Stimulated activated naive B cell treated with anti-CD40 and anti-IgM and Interleukin-4, amounts not matched to agents 10 μg/mL and 1 μg/mL and 100 μg/mL, for 72 hours (primary cell): ENCODE measurements at regions not wholly inside any gene's neighbourhood (a gene's known extent, or its start where the extent isn't known, plus 50 kb on each side); places are given as distances from the start of the nearest gene placed in this dataset.

Source experiments
- ATAC-seq, 2 donors: fragments of 150-1000 bp; cut with Tn5 transposase; replicated peaks; 2 replicates each; pipeline ENCODE4 v1.10.0; 2021; ENCODE audit warnings: moderate library complexity in 1 of 2
- DNase-seq: peaks from one replicate; pipeline ENCODE4 v3.0.0; 2021
- H3K27ac Mint-ChIP-seq: one replicate; pipeline ENCODE4 v1.8.0; 2022; ENCODE audit warnings: mild to moderate bottlenecking, mixed read lengths
- H3K27me3 Mint-ChIP-seq, 2 donors: one replicate each; pipeline ENCODE4 v1.8.0; 2022; ENCODE audit warnings: mixed read lengths in 2 of 2
- H3K36me3 Mint-ChIP-seq, 2 donors: one replicate each; pipeline ENCODE4 v1.8.0; 2022; ENCODE audit warnings: mixed read lengths in 2 of 2, mild to moderate bottlenecking in 1 of 2
- H3K4me1 Mint-ChIP-seq, 2 donors: one replicate each; pipeline ENCODE4 v1.8.0; 2022; ENCODE audit warnings: mixed read lengths in 2 of 2, mild to moderate bottlenecking in 1 of 2
- H3K4me3 Mint-ChIP-seq, 2 donors: one replicate each; pipeline ENCODE4 v1.8.0; 2022; ENCODE audit warnings: mild to moderate bottlenecking in 2 of 2, mixed read lengths in 2 of 2, moderate library complexity in 1 of 2
- H3K9me3 Mint-ChIP-seq, 2 donors: one replicate each; pipeline ENCODE4 v1.8.0; 2022; ENCODE audit warnings: mixed read lengths in 2 of 2, mild to moderate bottlenecking in 1 of 2

DNA sequence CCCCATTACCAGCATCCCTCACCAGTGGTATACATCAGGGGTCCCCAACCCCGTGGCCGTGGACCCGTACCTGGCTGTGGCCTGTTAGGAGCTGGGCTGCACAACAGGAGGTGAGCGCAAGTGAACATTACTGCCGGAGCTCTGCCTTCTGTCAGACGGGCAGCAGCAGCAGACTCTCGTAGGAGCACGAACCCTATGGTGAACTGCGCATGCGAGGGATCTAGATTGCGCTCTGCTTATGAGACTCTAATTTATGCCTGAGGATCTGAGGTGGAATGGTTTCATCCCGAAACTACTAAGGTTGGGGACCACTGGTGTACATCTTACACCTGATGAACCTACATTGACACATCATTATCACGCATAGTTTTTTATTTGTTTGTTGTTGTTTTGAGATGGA lies 52.8 kb upstream of the DHX15 start:
- Mint-ChIP-seq H3K4me1 (no peaks in the 10 kb centered on the region), H3K4me3 (no peak overlapping the region), H3K9me3 (no peaks in the 10 kb centered on the region), H3K27ac (no peak overlapping the region), H3K27me3 (peaks cover 14 to 20% of the 10 kb centered on the region in 2 donors), H3K36me3 (no peaks in the 10 kb centered on the region)
- DNase-seq (no peak), ATAC-seq (no peak)

DNA sequence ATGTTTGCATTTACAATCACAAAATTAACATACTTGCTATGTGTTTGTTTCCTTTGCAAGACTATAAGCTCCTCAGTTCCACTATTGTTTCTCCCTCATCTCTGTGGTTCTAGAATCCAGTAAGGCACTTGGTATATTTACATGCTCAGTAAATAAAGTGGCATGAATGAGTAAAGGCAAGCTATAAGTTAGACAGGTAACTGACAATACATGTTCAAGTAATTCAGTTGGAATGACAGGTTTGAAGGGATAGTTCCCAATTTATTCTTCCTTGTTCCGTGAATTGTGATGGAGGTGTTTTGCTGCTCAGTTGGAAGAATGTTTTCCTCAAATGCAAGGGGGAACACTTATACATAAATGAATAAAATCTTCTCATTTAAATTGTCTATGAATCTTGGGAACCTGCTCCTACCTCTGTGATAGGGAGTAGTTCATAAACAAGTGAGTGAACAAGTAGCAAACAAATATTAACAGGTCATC lies 54.1 kb upstream of the DHX15 start:
- ATAC-seq, result no peak
- peaks cover 18 to 20% of the 10 kb centered on the region in 2 donors for H3K27me3 Mint-ChIP-seq
- H3K36me3 Mint-ChIP-seq, result no peaks in the 10 kb centered on the region
- no peak overlapping the region for H3K4me3 Mint-ChIP-seq
- H3K9me3 Mint-ChIP-seq, result no peaks in the 10 kb centered on the region
- no peak overlapping the region for H3K27ac Mint-ChIP-seq
- no peak for DNase-seq
- no peaks in the 10 kb centered on the region for H3K4me1 Mint-ChIP-seq

DNA sequence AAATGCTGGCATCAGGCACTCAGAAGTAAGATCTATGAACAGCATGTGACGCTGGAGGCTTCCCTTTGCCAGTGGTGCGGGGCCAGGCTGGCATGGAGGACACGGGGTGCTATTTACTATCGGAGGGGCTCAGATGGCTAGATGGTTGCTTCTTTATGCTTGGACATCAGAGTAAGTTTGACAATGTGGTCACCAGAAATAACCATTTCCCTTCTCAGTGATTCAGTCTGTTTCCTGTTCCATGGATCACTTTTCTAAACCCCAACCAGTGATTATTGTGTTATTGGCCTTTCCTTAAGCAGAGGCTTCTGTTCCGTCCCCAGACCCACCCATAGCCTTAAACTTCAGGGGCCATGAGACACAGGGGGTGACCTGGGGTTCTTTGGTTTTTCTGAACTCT lies 55.4 kb upstream of the DHX15 start:
- ATAC-seq (no peak), DNase-seq (no peak)
- peaks cover 23 to 28% of the 10 kb centered on the region in 2 donors for H3K27me3 Mint-ChIP-seq
- H3K27ac Mint-ChIP-seq, result no peak overlapping the region
- no peaks in the 10 kb centered on the region for H3K9me3 Mint-ChIP-seq
- no peaks in the 10 kb centered on the region for H3K4me1 Mint-ChIP-seq
- H3K4me3 Mint-ChIP-seq, result no peak overlapping the region
- H3K36me3 Mint-ChIP-seq, result no peaks in the 10 kb centered on the region

DNA sequence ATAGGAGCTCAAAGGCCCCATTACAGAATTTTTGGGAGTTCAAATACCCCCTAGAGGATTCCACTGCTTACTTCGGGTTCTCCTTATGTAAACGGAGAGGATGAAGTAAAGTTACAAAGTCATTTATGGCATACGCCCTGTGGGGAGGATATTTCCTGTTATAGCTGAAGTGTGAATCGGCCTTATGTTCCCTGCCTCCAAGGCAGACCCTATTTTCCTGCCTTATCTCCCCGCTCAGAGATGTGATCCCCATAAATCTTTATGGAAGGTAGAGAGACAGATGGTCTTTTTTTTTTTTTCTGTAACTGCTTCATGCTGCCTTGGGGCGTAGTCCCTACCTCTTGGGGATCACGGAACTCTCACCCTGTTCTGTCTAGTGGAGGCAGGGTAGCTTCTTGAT lies 56.0 kb upstream of the DHX15 start:
- Mint-ChIP-seq H3K27me3 (peaks cover 23 to 28% of the 10 kb centered on the region in 2 donors), H3K4me3 (no peak overlapping the region), H3K4me1 (no peaks in the 10 kb centered on the region), H3K36me3 (no peaks in the 10 kb centered on the region), H3K27ac (no peak overlapping the region), H3K9me3 (no peaks in the 10 kb centered on the region)
- DNase-seq (no peak), ATAC-seq (no peak)

DNA sequence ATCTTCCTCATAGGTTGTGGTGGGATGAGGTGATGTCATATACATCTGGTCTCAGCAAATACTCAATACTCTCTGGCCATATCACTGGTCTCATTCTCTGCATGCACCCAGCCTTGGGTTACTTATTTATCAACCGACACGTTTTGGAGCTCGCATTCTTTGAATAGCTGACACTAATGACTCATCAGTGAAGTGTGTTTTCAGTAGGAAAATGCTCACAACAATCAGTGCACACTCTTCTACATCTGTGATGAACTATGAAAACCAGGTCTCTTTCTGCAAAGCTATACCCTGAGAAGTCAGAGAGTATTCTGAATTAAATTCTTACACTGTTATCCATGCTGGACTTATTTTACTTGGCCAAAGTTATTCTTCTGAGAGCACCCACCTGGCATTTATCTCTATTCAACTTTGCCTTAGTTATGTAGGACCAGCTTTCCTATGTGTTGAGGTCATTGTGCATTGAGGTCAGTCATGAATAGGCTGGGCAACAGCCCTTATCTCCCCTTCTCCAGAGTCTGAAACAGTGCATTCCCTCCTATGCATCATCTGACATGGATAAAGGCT lies 58.7 kb upstream of the DHX15 start:
- no peak overlapping the region for H3K4me3 Mint-ChIP-seq
- H3K27me3 Mint-ChIP-seq, result peaks cover 30 to 41% of the 10 kb centered on the region in 2 donors
- no peaks in the 10 kb centered on the region for H3K4me1 Mint-ChIP-seq
- no peak for DNase-seq
- no peak overlapping the region for H3K27ac Mint-ChIP-seq
- no peak for ATAC-seq
- no peaks in the 10 kb centered on the region for H3K9me3 Mint-ChIP-seq
- H3K36me3 Mint-ChIP-seq, result no peaks in the 10 kb centered on the region

DNA sequence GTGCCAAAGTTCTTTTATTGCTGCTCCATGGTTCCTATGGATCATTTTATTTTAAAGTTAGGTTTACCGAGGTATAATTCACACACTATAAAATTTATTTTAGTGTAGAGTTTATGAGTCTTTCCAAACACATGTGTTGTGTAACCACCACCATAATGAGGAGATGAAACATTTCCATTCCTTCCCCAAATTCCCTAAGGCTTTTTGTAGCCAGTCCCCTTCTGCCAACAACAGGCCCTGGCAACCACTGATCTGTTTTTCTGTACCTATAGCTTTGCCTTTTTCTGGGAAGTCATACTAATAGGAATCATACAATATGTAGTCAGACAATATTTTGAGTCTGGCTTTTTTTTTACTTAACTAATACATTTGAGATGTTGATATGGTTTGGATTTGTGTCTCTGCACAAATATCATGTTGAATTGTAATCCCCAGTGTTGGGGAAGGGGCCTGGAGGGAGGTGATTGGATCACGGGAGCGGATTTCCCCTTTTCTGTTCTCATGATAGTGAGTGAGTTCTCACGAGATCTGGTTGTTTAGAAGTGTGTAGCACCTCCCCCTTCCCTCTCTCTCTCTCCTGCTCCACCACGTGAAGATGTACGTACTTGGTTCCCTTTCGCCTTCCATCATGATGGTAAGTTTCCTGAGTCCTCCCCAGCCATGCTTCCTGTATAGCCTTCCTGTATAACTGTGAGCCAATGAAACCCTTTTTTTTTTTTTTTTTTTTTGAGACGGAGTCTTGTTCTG lies 59.6 kb upstream of the DHX15 start:
- no peak for ATAC-seq
- no peak overlapping the region for H3K27ac Mint-ChIP-seq

DNA sequence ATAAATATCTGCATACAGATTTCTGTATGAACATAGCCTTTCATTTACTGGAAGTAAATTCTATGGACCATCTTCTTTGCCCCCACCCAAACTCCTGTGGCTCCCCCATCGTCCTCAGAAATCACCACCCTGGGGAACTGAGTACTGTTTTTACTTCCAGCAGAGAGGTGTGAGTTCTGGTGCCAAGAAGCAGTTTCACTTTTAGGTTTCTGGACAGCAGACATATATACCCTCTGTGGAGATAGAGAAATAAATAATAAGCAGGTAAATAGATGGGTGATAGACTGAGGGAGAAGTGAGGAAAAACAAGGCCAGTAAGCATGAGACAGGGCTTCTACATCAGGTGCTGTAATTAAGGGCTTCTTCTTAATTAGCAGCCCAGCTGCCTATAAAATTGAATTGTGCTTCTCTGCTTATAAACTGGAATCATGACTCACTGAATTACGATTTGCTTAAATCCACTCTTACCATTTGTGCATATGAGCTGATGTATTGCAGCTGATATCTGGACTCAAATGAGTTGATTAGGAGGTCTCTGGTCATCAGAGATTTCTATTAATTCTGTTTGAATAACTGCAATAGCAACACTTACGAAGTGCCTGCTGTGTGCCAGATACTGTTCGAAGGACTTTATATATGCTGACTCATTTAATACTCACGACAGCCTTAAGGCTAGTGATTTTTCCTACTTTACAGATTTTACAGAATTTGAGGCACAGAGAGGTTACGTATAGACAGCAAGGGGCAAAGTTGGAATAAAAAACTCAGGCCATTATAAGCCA lies 60.8 kb upstream of the DHX15 start:
- no peak overlapping the region for H3K4me3 Mint-ChIP-seq
- ATAC-seq (no peak), DNase-seq (no peak)
- H3K9me3 Mint-ChIP-seq, result no peaks in the 10 kb centered on the region
- H3K36me3 Mint-ChIP-seq, result no peaks in the 10 kb centered on the region
- H3K27me3 Mint-ChIP-seq, result peaks cover 28 to 37% of the 10 kb centered on the region in 2 donors
- H3K27ac Mint-ChIP-seq, result no peak overlapping the region
- H3K4me1 Mint-ChIP-seq, result no peaks in the 10 kb centered on the region

More for the DNA sequence above, 59.6 kb upstream of the DHX15 start:
- Mint-ChIP-seq H3K27me3 (peaks cover 30 to 42% of the 10 kb centered on the region in 2 donors), H3K9me3 (no peaks in the 10 kb centered on the region), H3K4me3 (no peak overlapping the region), H3K4me1 (no peaks in the 10 kb centered on the region), H3K36me3 (no peaks in the 10 kb centered on the region)
- no peak for DNase-seq

DNA sequence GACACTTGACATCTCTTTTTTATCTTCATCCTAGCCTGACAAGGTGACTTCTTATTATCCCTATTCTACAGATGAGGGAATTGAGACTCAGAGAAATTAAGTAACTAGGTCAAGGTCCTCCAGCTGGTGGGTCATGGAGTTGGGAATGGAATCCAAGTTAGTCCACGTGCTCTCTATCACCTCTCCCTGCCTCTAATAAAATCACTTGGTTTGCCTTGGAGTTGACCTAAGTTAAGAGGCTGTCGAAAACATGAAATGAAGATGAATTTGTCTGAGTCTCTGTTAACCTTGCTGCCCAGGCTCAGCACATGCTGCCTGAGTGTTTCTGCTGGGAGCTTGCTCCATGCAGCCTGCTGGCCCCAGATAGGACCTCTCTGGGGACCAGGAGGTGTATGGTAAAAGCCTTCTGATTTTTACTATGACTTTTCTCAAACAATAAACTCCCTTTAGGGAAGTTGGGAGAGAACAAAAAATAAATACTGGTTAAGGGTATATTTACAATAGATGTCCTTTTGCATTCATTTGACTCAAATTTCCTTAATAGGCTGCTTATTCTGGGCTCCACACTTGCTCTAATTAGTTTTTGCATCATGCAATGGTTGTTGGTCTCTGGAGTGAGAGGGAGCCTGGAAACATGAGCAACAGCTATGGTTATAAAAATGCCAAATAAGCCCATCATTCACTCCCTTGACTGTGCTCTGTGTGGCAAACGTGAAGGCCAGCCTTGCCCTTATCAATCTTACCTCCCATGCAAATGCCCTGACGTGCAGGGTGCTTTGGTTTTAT lies 61.6 kb upstream of the DHX15 start:
- H3K9me3 Mint-ChIP-seq, result no peaks in the 10 kb centered on the region
- no peak overlapping the region for H3K4me3 Mint-ChIP-seq
- no peaks in the 10 kb centered on the region for H3K36me3 Mint-ChIP-seq
- no peak for ATAC-seq
- no peak overlapping the region for H3K27ac Mint-ChIP-seq
- no peaks in the 10 kb centered on the region for H3K4me1 Mint-ChIP-seq
- DNase-seq, result no peak
- H3K27me3 Mint-ChIP-seq, result peaks cover 23 to 29% of the 10 kb centered on the region in 2 donors

DNA sequence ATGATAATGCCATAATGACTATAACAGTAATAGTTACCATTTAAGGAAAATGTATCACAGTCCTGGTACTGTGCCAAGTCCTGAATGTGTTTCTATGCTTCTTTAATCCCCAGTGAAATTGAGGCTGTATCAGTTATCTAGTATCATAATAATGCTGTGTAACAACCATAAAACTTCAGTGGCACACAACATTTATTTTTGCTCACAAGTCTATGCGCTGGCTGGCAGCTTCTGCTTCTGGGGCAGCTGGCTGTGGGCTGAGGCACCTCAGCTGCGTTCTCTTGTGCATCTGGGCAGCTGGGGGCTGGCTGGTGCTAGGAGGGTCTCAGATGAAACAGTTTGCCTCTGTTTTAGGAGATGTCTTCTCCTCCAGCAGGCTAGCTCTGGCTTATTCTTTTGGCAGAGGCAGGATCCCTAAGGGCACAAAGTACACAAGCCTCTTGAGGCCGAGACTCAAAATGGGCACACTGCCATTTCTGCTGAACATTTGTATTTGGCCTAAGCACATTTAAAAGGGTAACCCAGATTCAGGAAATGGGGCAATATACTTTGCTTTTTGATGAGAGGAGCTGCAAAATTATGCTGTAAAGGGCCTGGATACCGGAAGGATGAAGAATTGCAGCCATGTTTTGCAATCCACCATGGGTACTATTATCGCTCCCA lies 62.6 kb upstream of the DHX15 start:
- DNase-seq, result no peak

DNA sequence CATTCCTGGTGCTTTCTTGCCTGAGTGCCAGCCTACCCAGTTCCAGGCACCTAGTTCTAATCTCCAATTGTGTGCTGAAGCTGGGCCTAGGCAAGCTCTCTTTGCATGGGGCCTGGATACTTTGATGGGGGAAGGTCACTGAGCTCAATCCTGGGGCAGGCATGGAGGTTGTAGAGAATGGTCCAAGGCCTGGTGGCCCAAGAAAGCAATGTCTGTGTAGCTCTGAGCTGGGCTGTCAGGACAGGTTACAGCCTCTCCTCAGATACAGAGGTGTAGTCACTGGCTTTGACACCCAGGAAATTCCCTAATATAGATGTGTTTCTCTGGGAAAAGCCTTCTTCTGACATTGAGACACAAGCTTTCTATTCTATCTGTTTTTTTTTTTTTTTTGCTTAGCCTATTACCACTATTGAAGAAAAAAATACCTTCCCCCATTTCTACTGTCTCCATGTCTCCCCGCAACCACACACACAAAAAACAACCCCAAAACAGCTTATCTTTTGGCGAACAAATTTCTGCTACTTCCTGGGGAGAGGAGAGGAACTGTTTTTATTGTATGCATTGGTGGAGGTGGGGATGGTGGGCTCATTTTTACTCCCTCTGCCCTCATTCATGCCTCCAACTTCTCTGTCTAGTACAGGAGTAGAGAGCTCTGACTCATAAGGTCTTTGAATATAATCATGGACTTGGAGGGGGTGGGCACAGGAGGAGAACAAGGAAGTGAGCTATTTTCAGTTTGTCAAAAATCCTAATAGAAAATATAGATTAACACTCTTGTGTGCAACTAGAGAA lies 66.7 kb upstream of the DHX15 start:
- Mint-ChIP-seq H3K4me3 (no peak overlapping the region), H3K36me3 (no peaks in the 10 kb centered on the region), H3K4me1 (peaks cover 2 to 5% of the 10 kb centered on the region in 2 donors), H3K9me3 (no peaks in the 10 kb centered on the region), H3K27ac (no peak overlapping the region), H3K27me3 (peaks cover 21 to 38% of the 10 kb centered on the region in 2 donors)
- ATAC-seq (peak in 1 of 2 donors; percentile 56), DNase-seq (no peak)

More for the DNA sequence above, 62.6 kb upstream of the DHX15 start:
- no peak for ATAC-seq
- no peak overlapping the region for H3K4me3 Mint-ChIP-seq
- H3K4me1 Mint-ChIP-seq, result peaks cover 2 to 5% of the 10 kb centered on the region in 2 donors
- H3K36me3 Mint-ChIP-seq, result no peaks in the 10 kb centered on the region
- H3K27ac Mint-ChIP-seq, result no peak overlapping the region
- no peaks in the 10 kb centered on the region for H3K9me3 Mint-ChIP-seq
- peaks cover 20 to 30% of the 10 kb centered on the region in 2 donors for H3K27me3 Mint-ChIP-seq

DNA sequence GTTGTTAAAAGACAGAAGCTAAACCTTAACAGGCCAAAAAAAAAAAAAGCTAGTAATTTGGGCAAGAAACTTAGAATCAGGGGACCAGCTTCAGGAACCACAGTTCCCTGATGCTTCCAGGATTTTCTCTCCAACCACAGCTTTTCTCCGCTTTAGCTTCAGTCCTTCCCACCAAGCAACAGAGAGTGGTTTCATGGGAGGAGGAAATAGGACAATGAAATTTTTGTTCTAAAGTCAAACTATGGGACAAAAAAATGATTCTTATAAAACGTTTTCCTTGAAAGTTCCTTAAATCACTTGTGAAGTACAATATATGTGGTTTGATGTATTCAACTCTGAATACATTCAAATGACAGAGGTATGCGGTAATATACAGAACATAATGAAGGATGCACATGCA lies 71.0 kb upstream of the DHX15 start:
- peaks cover 31 to 62% of the 10 kb centered on the region in 2 donors for H3K27me3 Mint-ChIP-seq
- H3K9me3 Mint-ChIP-seq, result no peaks in the 10 kb centered on the region
- DNase-seq, result no peak
- no peak overlapping the region for H3K4me3 Mint-ChIP-seq
- peaks cover 0 to 1% of the 10 kb centered on the region in 2 donors for H3K36me3 Mint-ChIP-seq
- H3K4me1 Mint-ChIP-seq, result peaks cover 8 to 17% of the 10 kb centered on the region in 2 donors
- no peak overlapping the region for H3K27ac Mint-ChIP-seq
- ATAC-seq, result no peak

DNA sequence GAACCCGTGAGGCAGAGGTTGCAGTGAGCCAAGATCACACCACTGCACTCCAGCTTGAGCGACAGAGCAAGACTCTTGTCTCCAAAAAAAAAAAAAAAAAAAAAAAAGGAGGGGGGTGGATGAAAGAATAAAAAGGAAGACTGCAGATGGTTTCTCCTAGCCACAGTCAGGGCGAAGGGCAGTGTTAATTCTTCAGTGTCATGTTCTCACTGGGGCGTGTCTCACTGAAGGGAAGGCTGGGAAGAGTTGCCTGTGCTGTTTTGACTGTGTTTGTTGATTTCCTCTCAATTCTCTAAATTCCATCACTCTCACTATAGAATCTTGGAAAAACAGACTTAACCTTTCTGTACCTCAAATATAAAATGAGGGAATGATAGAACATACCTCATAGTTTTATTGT lies 71.6 kb upstream of the DHX15 start:
- DNase-seq (no peak), ATAC-seq (no peak)
- Mint-ChIP-seq H3K27me3 (peaks cover 29 to 64% of the 10 kb centered on the region in 2 donors), H3K4me1 (peaks cover 8 to 17% of the 10 kb centered on the region in 2 donors), H3K9me3 (no peaks in the 10 kb centered on the region), H3K36me3 (peaks cover 0 to 1% of the 10 kb centered on the region in 2 donors), H3K4me3 (no peak overlapping the region), H3K27ac (no peak overlapping the region)

DNA sequence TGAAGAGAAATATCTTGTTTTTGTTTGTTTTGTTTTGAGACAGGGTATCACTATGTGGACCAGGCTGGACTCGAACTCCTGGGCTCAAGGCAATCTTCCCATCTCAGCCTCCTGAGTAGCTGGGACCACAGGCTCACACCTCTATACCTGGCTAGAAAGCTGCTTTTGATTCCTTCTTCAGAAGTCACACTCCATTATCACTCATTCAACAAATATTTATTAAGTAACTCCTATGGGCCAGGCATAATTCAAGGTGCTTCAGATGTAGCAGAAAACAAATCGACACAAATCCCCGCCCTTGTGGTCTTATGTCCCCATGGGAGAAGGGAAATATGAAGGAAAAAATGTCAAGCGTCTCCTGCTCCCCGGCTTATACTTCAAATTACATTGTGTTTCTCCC lies 72.6 kb upstream of the DHX15 start:
- DNase-seq (no peak), ATAC-seq (no peak)
- Mint-ChIP-seq H3K36me3 (peaks cover 0 to 1% of the 10 kb centered on the region in 2 donors), H3K9me3 (no peaks in the 10 kb centered on the region), H3K4me1 (peaks cover 6 to 11% of the 10 kb centered on the region in 2 donors), H3K27ac (no peak overlapping the region), H3K4me3 (no peak overlapping the region), H3K27me3 (peaks cover 33 to 61% of the 10 kb centered on the region in 2 donors)
